GM04503 (cell line): ENCODE measurements at regions not wholly inside any gene's neighbourhood (a gene's known extent, or its start where the extent isn't known, plus 50 kb on each side); places are given as distances from the start of the nearest gene placed in this dataset.
"Not testable (repeated sequence)": the region's sequence is repeated elsewhere in the genome, so short reads cannot be mapped to it uniquely, and the experiment has no call there.

Source experiments
- DNase-seq: peaks from one replicate; pipeline ENCODE4 v3.0.0-alpha.2; 2012; ENCODE audit warnings: low read depth

- no peak for DNase-seq
Observed at GRCh38 chr2:56021136-56021474, 97.5 kb upstream of the EFEMP1 start.

GRCh38 chr2:56021579-56021978 is 98.0 kb upstream of the EFEMP1 start:
- DNase-seq, result no peak

- DNase-seq, result no peak
Observed at GRCh38 chr2:56025469-56026193, 102.0 kb upstream of the EFEMP1 start.

GRCh38 chr2:56026828-56027227 is 103.2 kb upstream of the EFEMP1 start:
- no peak for DNase-seq

- no peak for DNase-seq
Observed at GRCh38 chr2:56030062-56030461, 106.5 kb upstream of the EFEMP1 start.

- no peak for DNase-seq
Observed at GRCh38 chr2:56030901-56031300, 107.3 kb upstream of the EFEMP1 start.

- DNase-seq, result no peak
Observed at GRCh38 chr2:56034258-56034657, 110.7 kb upstream of the EFEMP1 start.

GRCh38 chr2:56040189-56040588 is 116.6 kb upstream of the EFEMP1 start:
- DNase-seq, result no peak

- DNase-seq, result no peak
Observed at GRCh38 chr2:56040834-56041233, 117.3 kb upstream of the EFEMP1 start.

GRCh38 chr2:56047136-56047535 is 123.6 kb upstream of the EFEMP1 start:
- DNase-seq, result no peak

- no peak for DNase-seq
Observed at GRCh38 chr2:56049233-56049845, 125.8 kb upstream of the EFEMP1 start.

- no peak for DNase-seq
Observed at GRCh38 chr2:56053679-56054078, 130.1 kb upstream of the EFEMP1 start.

GRCh38 chr2:56055405-56055804 is 128.4 kb upstream of the CCDC85A start:
- DNase-seq, result no peak

GRCh38 chr2:56061327-56061726 is 122.5 kb upstream of the CCDC85A start:
- not testable (repeated sequence) for DNase-seq

- no peak for DNase-seq
Observed at GRCh38 chr2:56068746-56069145, 115.0 kb upstream of the CCDC85A start.

- no peak for DNase-seq
Observed at GRCh38 chr2:56077359-56077915, 106.4 kb upstream of the CCDC85A start.

GRCh38 chr2:56082665-56083064 is 101.1 kb upstream of the CCDC85A start:
- DNase-seq, result no peak

GRCh38 chr2:56084111-56084901 is 99.5 kb upstream of the CCDC85A start:
- DNase-seq, result no peak

GRCh38 chr2:56086336-56086735 is 97.5 kb upstream of the CCDC85A start:
- no peak for DNase-seq

- peak; percentile 3 for DNase-seq
Observed at GRCh38 chr2:56088411-56088810, 95.4 kb upstream of the CCDC85A start.

GRCh38 chr2:56089931-56090330 is 93.9 kb upstream of the CCDC85A start:
- no peak for DNase-seq

- DNase-seq, result no peak
Observed at GRCh38 chr2:56099963-56100362, 83.8 kb upstream of the CCDC85A start.

- no peak for DNase-seq
Observed at GRCh38 chr2:56100791-56101312, 82.9 kb upstream of the CCDC85A start.
